Stimulated activated naive CD8-positive, alpha-beta T cell treated with anti-CD3 and anti-CD28 coated beads, Interleukin-15, Interleukin-2, amounts not matched to agents 100 ng/mL and 50 ng/mL, for 24 hours (primary cell): ENCODE measurements at regions not wholly inside any gene's neighbourhood (a gene's known extent, or its start where the extent isn't known, plus 50 kb on each side); places are given as distances from the start of the nearest gene placed in this dataset.
"Not testable (repeated sequence)": the region's sequence is repeated elsewhere in the genome, so short reads cannot be mapped to it uniquely, and the experiment has no call there.

Source experiments
- H3K27ac Mint-ChIP-seq: one replicate; pipeline ENCODE4 v1.8.0; 2021; ENCODE audit warnings: mild to moderate bottlenecking, mixed read lengths
- H3K27me3 Mint-ChIP-seq: one replicate; pipeline ENCODE4 v1.8.0; 2021; ENCODE audit warnings: mixed read lengths
- H3K36me3 Mint-ChIP-seq: one replicate; pipeline ENCODE4 v1.8.0; 2021; ENCODE audit warnings: low read depth, mixed read lengths
- H3K4me1 Mint-ChIP-seq: one replicate; pipeline ENCODE4 v1.8.0; 2021; ENCODE audit warnings: low read depth, mixed read lengths
- H3K4me3 Mint-ChIP-seq: one replicate; pipeline ENCODE4 v1.8.0; 2021; ENCODE audit warnings: mild to moderate bottlenecking, mixed read lengths
- H3K9me3 Mint-ChIP-seq: one replicate; pipeline ENCODE4 v1.8.0; 2021; ENCODE audit warnings: mixed read lengths

DNA sequence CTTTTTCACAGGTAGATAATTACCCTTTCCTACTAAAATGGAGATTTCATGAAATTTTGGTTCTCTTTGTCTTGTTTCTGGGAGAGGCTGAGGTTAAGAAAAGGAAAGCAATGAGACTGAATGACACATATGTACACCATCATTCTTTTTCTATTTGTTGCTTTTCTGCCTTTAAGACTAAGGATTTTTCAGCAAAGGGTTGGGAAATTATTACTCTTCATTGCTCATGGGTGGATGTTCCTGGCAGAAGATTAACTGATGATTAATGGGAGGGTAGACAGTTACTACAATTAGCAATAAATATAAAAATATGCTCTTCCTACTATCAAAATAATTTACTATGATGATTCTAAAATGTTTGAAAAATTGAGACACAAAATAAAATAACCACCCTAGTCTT lies 316.5 kb upstream of the USP24 start:
- H3K4me1 Mint-ChIP-seq = no peaks in the 10 kb centered on the region

DNA sequence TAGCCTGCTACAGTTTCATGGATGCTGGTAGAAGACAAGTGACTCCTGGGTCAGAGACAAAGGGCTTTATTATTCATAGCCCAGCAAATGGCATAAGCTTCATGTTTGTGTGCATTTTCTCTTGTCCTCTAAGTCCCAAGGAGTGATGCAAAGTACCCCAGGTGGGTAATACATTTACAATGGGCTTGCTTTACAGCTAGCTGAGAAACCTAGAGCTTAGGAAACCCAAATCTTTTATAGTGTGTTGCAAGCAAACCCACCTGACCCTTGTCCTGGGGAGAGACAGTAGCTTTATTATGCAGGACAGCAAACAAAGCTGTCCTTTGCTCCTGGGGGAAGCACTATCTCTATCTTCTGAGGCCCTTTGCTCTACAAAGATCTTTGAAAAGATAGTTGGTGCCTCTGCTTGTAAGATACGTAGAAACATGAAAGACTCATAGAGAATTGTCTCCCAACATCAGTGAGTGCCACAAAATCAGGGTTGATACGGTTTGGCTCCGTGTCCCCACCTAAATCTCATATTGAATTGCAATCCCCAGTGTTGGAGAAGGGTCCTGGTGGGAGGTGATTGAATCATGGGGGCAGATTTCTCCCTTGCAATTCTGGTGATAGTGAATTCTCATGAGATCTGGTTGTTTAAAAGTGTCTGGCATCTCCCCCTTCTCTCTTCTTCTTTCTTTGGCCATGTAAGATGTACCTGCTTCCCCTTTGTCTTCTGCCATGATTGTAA lies 315.8 kb upstream of the USP24 start:
- Mint-ChIP-seq H3K27ac (no peak overlapping the region), H3K4me1 (no peaks in the 10 kb centered on the region), H3K36me3 (no peaks in the 10 kb centered on the region), H3K9me3 (no peaks in the 10 kb centered on the region), H3K4me3 (no peak overlapping the region), H3K27me3 (peaks cover 10% of the 10 kb centered on the region)

More for the DNA sequence above, 316.5 kb upstream of the USP24 start:
- Mint-ChIP-seq H3K4me3 (no peak overlapping the region), H3K36me3 (no peaks in the 10 kb centered on the region), H3K27ac (no peak overlapping the region), H3K9me3 (no peaks in the 10 kb centered on the region), H3K27me3 (peaks cover 10% of the 10 kb centered on the region)

DNA sequence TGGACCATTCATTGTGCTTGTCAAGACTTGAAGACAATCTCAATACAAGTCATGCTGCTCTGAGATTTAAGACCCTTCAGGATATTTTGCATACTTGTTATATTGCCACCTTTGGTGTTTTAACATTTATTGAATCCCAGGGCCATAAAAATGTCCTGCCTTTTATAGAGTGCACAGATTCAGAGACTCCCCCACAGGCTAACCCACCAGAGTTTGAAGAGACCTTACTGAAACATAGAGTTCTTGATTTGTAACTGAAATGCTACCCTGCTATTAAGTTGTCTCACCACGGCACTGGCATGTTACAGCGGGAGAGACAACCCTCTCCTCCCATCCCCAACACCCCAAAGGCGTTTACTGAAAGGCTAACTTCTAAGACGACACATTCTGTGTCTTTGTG lies 313.9 kb upstream of the USP24 start:
- Mint-ChIP-seq H3K36me3 (no peaks in the 10 kb centered on the region), H3K27ac (no peak overlapping the region), H3K4me3 (no peak overlapping the region), H3K4me1 (no peaks in the 10 kb centered on the region), H3K27me3 (peaks cover 10% of the 10 kb centered on the region), H3K9me3 (no peaks in the 10 kb centered on the region)

DNA sequence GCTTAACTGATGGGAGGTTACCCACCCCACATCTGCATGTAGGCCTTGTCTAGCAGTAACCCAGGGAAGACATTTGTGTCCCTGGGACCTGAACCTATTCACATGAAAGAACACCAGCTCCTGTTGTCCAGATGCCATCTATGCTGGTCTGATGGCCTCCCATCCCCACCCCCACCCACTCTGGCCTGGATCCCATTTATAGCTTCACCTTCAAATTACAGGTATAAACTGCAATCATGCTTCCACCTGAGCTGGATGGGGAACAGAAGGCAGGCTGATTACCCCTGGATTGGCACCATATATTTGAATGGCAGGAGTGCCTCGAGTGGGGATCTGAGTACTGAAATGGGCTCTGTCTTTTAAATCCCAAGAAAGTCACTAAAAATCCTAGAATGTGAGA lies 312.7 kb upstream of the USP24 start:
- H3K27me3 Mint-ChIP-seq = peaks cover 10% of the 10 kb centered on the region

DNA sequence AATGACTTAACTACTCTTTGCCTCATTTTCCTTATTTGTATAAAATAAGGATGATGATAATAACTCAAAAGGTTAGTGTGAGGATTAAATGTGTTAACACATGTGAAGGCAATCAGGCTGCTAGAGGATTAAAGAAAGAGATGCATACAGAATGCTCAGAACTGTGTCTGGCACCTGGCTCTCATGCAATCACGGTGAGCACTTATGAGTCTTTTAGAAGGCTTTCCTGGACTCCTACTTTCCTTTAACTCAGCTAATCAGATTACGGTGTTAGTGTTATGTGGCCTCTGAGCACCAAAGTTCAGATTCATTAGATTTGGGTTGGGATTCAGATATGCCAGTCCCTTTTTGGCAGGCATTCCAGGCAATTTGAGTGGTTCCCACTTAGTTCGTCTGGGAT lies 311.6 kb upstream of the USP24 start:
- H3K27me3 Mint-ChIP-seq = peaks cover 10% of the 10 kb centered on the region
- no peaks in the 10 kb centered on the region for H3K36me3 Mint-ChIP-seq
- H3K4me3 Mint-ChIP-seq = no peak overlapping the region

More for the DNA sequence above, 312.7 kb upstream of the USP24 start:
- H3K36me3 Mint-ChIP-seq = no peaks in the 10 kb centered on the region
- no peaks in the 10 kb centered on the region for H3K4me1 Mint-ChIP-seq
- no peak overlapping the region for H3K4me3 Mint-ChIP-seq
- no peaks in the 10 kb centered on the region for H3K9me3 Mint-ChIP-seq
- H3K27ac Mint-ChIP-seq = no peak overlapping the region

DNA sequence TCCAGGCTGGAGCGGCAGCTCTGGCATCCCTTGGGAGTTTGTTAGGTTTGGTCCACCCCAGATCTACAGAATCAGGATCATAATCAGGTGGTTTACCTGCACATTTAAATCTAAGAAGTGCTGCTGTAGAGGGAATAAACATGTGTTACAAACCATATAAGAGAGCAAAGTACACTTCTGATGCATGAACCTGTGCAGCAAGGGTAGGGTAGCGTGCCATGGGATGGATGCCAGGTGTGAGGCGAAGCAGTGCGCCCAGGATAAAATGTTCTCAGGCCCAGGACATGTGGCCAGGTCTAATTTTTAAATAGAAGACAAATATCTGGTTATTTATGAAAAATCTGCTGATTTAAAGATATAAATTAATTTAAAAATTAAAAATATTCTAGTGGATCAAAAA lies 308.8 kb upstream of the USP24 start:
- Mint-ChIP-seq H3K36me3 (no peaks in the 10 kb centered on the region), H3K27me3 (peaks cover 6% of the 10 kb centered on the region), H3K27ac (no peak overlapping the region), H3K4me1 (no peaks in the 10 kb centered on the region), H3K9me3 (no peaks in the 10 kb centered on the region), H3K4me3 (no peak overlapping the region)

More for the DNA sequence above, 311.6 kb upstream of the USP24 start:
- Mint-ChIP-seq H3K27ac (no peak overlapping the region), H3K9me3 (no peaks in the 10 kb centered on the region), H3K4me1 (no peaks in the 10 kb centered on the region)

DNA sequence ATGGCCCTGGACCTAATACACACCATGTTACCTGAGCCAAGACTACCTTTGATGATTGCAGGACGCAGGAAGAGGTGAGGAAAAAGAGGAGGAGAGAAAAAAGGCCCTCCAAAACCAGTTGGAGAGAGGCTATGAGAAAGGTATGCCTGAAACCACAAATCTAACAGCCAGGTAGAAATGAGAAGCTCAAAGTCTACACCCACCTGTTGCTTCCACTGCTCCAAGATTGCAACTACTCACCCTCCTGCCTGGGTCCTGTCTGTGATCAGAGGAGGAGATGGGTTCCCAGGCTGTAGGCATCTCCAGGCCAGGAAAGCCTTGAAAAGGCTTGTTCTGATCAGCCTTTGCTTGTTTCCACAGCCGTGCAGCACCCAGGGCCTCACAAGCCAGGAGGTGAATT lies 307.8 kb upstream of the USP24 start:
- peaks cover 11% of the 10 kb centered on the region for H3K27me3 Mint-ChIP-seq
- no peak overlapping the region for H3K27ac Mint-ChIP-seq
- no peaks in the 10 kb centered on the region for H3K9me3 Mint-ChIP-seq
- H3K36me3 Mint-ChIP-seq = no peaks in the 10 kb centered on the region
- H3K4me3 Mint-ChIP-seq = no peak overlapping the region
- H3K4me1 Mint-ChIP-seq = no peaks in the 10 kb centered on the region

DNA sequence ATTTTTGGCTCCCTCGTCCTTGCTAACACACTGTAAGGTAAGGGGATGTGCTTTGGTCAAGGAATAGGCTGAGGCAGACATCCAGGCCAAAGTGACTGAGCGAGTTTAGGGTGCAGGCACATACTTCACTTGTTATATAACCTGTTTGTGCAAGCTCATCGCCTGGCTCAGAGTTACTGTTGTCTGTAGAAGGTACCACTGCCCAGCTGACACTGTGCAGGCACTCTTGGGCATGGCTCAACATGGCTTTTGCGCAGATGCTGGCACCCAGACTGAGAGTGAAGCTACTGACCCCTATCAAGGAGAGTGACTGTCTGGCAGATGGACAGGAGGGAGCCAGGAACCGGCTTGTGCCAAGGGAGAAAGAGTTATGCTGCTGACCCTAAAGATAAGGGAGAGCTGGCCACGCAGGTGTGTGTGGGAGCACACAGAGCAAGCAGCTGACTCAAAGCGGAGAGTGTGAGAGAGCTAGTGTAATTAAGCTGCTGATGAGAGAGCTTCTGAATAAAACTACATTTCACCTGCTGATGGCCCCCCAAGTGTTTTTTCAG lies 307.3 kb upstream of the USP24 start:
- H3K4me3 Mint-ChIP-seq = no peak overlapping the region
- no peak overlapping the region for H3K27ac Mint-ChIP-seq
- no peaks in the 10 kb centered on the region for H3K36me3 Mint-ChIP-seq
- H3K4me1 Mint-ChIP-seq = no peaks in the 10 kb centered on the region
- H3K27me3 Mint-ChIP-seq = peaks cover 17% of the 10 kb centered on the region
- no peaks in the 10 kb centered on the region for H3K9me3 Mint-ChIP-seq

DNA sequence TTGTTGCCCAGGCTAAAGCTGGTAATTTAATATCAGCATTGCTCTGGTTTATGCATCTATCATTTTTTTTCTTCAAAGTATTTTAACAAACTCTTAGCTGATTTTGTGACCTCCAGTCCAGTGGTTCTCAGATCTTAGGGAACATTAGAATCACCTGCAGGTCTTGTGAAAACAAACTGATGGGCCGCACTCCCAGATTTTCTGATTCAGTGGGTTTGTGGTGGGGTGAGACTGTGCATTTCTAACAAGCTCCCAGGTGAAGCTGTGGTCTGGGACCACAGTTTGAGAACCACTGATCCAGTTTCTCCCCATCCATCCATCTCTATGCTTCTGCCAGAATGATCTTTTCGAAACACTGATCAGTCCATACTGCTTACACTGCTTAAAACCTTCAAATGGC lies 305.7 kb upstream of the USP24 start:
- H3K4me1 Mint-ChIP-seq = no peaks in the 10 kb centered on the region
- H3K9me3 Mint-ChIP-seq = no peaks in the 10 kb centered on the region
- H3K27ac Mint-ChIP-seq = no peak overlapping the region
- H3K27me3 Mint-ChIP-seq = peaks cover 19% of the 10 kb centered on the region
- no peaks in the 10 kb centered on the region for H3K36me3 Mint-ChIP-seq
- H3K4me3 Mint-ChIP-seq = no peak overlapping the region

DNA sequence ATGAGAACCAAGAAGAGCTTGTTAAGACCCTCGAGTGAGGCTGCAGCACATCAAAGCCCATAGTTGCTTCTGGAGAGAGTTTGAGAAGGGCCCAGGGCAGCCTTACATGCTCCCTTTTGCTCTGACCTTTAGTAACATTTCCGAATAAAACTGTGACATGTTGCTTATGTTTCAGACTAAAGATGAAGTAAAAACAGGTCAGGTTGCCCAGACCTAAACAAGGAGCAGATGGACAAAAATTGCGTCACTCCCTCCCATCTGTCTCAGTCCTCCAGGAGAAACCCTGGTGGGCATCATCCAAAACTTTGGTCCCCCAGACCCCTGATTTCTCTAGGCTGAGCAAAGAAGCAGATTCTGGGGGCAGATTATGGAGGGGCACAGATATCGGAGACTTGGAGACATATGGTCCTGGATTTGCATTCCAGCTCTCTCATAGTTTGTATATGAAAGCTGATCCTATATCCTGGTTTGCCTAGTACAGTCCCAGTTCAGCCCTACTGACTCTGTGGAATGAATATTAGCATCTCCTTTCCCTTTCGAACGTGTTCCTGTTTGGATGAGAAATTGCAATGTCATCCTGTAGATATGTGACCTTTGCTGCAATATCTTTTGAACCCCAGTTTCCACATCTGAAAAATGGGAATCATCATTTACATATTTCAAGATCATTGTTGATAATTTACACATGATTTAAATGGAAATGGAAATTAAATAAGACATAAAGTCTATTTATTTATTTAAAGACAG lies 304.9 kb upstream of the USP24 start:
- Mint-ChIP-seq H3K27ac (no peak overlapping the region), H3K4me3 (no peak overlapping the region), H3K9me3 (no peaks in the 10 kb centered on the region), H3K4me1 (no peaks in the 10 kb centered on the region), H3K36me3 (no peaks in the 10 kb centered on the region), H3K27me3 (peaks cover 19% of the 10 kb centered on the region)

DNA sequence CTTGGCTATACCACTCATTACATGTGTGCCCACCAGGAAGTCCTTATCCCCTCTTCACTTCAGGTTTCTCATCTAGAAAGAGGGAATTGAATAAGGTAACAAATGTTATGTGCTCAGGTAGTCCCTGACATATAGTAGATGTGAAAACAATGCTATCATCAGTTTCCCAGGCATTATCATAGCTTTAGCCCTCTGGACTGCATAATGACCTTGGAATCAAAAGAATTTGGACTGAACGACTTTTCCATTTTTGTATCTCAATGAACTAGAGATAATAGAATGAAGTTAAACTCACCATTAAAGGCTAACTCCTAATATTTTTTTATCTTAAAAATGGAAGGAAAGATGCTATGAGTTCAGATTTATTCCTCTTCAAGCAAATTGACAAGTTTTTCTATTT lies 304.1 kb upstream of the USP24 start:
- no peak overlapping the region for H3K4me3 Mint-ChIP-seq

DNA sequence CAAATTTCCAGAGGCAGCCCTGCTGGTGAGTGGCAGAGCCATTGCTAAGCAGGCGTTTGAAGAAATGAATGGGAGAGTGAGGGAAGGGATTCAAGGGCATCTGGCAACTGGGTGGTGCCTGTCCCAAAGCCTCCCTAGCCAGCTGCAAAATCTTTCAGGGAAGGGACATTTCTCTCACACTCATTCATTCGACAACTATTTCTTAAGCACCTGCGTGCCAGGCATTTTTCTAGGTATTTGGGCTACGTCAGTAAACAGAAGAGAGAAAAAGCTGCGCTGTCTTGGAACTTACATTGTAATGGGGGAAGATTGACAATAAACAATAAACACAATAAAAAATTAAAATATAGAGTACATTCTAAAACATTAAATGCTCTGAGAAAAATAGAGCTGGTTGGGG lies 301.9 kb upstream of the USP24 start:
- H3K27ac Mint-ChIP-seq = no peak overlapping the region
- no peak overlapping the region for H3K4me3 Mint-ChIP-seq
- no peaks in the 10 kb centered on the region for H3K9me3 Mint-ChIP-seq
- H3K27me3 Mint-ChIP-seq = peaks cover 19% of the 10 kb centered on the region
- H3K36me3 Mint-ChIP-seq = no peaks in the 10 kb centered on the region
- no peaks in the 10 kb centered on the region for H3K4me1 Mint-ChIP-seq

More for the DNA sequence above, 304.1 kb upstream of the USP24 start:
- H3K27ac Mint-ChIP-seq = no peak overlapping the region
- no peaks in the 10 kb centered on the region for H3K9me3 Mint-ChIP-seq
- H3K36me3 Mint-ChIP-seq = no peaks in the 10 kb centered on the region
- H3K27me3 Mint-ChIP-seq = peaks cover 19% of the 10 kb centered on the region
- H3K4me1 Mint-ChIP-seq = no peaks in the 10 kb centered on the region

DNA sequence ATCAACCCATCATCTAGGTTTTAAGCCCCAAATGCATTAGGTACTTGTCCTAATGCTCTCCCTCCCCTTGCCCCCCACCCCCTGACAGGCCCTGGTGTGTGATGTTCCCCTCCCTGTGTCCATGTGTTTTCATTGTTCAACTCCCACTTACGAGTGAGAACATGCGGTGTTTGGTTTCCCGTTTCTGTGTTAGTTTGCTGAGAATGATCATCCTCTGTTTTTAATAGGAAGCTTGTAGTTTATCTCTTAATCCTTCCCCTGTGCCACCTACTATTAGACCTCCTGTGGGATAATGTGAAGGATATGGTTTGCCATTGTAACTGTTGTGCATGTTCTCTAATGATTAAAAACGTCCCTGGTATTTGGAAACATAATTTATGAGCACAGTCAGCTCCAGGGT lies 299.4 kb upstream of the USP24 start:
- H3K9me3 Mint-ChIP-seq, H3K4me1 Mint-ChIP-seq, H3K27ac Mint-ChIP-seq, H3K4me3 Mint-ChIP-seq, H3K36me3 Mint-ChIP-seq: not testable (repeated sequence)
- peaks cover 19% of the 10 kb centered on the region for H3K27me3 Mint-ChIP-seq

DNA sequence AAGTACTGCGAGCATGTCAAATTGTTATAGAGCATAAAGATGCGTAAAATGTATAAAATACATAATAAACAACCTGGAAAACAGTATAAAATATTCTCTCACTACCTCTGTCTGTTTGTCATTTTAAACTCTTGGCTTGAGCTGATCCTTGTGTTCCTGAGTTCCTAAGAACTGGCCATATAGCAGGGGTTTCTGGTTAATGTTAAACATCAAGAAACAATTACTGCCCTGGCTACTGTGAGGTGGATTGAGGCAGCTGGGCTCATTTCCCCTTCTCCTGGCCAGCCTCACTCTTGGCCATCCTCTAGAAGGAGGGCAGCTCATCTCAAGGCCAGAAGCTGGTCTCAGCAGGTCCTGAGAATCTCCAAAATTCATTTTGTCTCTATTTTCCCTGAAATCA lies 297.3 kb upstream of the USP24 start:
- H3K27me3 Mint-ChIP-seq = peaks cover 14% of the 10 kb centered on the region
- no peaks in the 10 kb centered on the region for H3K9me3 Mint-ChIP-seq
- H3K27ac Mint-ChIP-seq = no peak overlapping the region
- H3K4me1 Mint-ChIP-seq = no peaks in the 10 kb centered on the region
- H3K4me3 Mint-ChIP-seq = no peak overlapping the region
- H3K36me3 Mint-ChIP-seq = no peaks in the 10 kb centered on the region

DNA sequence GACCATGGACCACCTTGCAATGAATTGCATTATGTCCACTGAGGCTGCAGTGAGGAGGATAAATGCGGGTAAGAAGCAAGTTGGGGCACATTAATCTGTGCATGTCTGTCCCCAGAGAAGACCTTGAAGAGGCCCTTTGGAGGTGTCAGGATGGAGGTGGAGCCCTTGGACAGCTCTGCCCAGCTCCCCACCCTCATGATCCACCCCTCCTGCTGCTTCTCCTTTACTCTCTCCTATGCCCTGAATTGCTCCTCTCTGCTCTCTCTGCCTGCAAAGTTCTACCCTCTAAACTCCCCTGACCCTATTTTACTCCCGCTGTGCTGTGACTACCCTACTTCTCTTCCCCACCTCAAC lies 292.4 kb upstream of the USP24 start:
- H3K4me1 Mint-ChIP-seq = no peaks in the 10 kb centered on the region
- no peak overlapping the region for H3K4me3 Mint-ChIP-seq
- H3K27me3 Mint-ChIP-seq = peaks cover 21% of the 10 kb centered on the region
- H3K27ac Mint-ChIP-seq = no peak overlapping the region
- no peaks in the 10 kb centered on the region for H3K36me3 Mint-ChIP-seq
- no peaks in the 10 kb centered on the region for H3K9me3 Mint-ChIP-seq
